Embryonic facial prominence (tissue), 1 donor: ENCODE measurements at regions not wholly inside any gene's neighbourhood (a gene's known extent, or its start where the extent isn't known, plus 50 kb on each side); places are given as distances from the start of the nearest gene placed in this dataset.

Source experiments
- DNase-seq: peaks from one replicate; pipeline ENCODE4 v3.0.0-alpha.2; 2016; ENCODE audit errors: extremely low spot score

GRCh38 chr16:86117235-86117634 is 218.3 kb downstream of the IRF8 start:
- no peak for DNase-seq

GRCh38 chr16:86117756-86118155 is 218.8 kb downstream of the IRF8 start:
- no peak for DNase-seq

GRCh38 chr16:86118467-86119307 is 219.7 kb downstream of the IRF8 start:
- no peak for DNase-seq

- DNase-seq: no peak
Measured at GRCh38 chr16:86120201-86121192, 221.5 kb downstream of the IRF8 start.

- no peak for DNase-seq
Measured at GRCh38 chr16:86121374-86122010, 222.5 kb downstream of the IRF8 start.

- no peak for DNase-seq
Measured at GRCh38 chr16:86122681-86123342, 223.8 kb downstream of the IRF8 start.

- DNase-seq: no peak
Measured at GRCh38 chr16:86124321-86124720, 225.4 kb downstream of the IRF8 start.

GRCh38 chr16:86126891-86127290 is 227.9 kb downstream of the IRF8 start:
- no peak for DNase-seq

- DNase-seq: no peak
Measured at GRCh38 chr16:86127366-86127765, 228.4 kb downstream of the IRF8 start.

- DNase-seq: no peak
Measured at GRCh38 chr16:86128246-86128645, 229.3 kb downstream of the IRF8 start.

GRCh38 chr16:86129541-86129940 is 230.6 kb downstream of the IRF8 start:
- DNase-seq: no peak

- DNase-seq: no peak
Measured at GRCh38 chr16:86133377-86133776, 234.4 kb downstream of the IRF8 start.

GRCh38 chr16:86133847-86134375 is 234.9 kb downstream of the IRF8 start:
- no peak for DNase-seq

GRCh38 chr16:86134802-86135461 is 236.0 kb downstream of the IRF8 start:
- no peak for DNase-seq

- no peak for DNase-seq
Measured at GRCh38 chr16:86137359-86137758, 238.4 kb downstream of the IRF8 start.

- no peak for DNase-seq
Measured at GRCh38 chr16:86138121-86139085, 239.4 kb downstream of the IRF8 start.

GRCh38 chr16:86142801-86143236 is 243.9 kb downstream of the IRF8 start:
- DNase-seq: no peak

- no peak for DNase-seq
Measured at GRCh38 chr16:86143666-86144065, 244.7 kb downstream of the IRF8 start.

GRCh38 chr16:86145669-86146068 is 246.7 kb downstream of the IRF8 start:
- DNase-seq: no peak
